ENCODE measurements at regions not wholly inside any gene's neighbourhood (a gene's known extent, or its start where the extent isn't known, plus 50 kb on each side); places are given as distances from the start of the nearest gene placed in this dataset.

DNA sequence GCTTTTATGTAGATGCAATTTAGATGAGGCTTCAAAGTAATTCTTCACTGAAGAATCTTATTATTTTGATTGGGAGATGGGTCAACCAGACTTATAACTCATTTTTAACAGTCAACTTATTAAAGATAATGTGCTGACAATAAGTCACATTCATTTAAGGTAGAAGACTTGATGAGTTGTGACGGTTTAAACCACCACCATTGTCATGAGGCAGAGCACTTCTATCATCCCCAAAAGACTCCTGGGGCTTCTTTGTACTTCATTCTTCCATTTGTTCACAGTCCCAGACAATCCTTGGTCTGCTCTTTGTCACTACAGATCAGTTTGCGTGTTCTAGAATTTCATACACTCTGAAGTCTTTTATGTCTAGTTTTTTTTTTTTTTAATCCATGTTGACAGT lies 346.1 kb downstream of the RASEF start:
- Histone ChIP-seq H3K9me3 (no peaks in the 10 kb centered on the region), H3K36me3 (ENCODE audit: low read depth, missing control alignments) (no peaks in the 10 kb centered on the region), H3K4me3 (no peak overlapping the region), H3K27me3 (no peaks in the 10 kb centered on the region), H3K4me1 (no peaks in the 10 kb centered on the region), H3K27ac (no peak overlapping the region)
- no peak for DNase-seq
- intact Hi-C loops (cut with DNase I; ENCODE audit: low total_unique reads) = no loop called here
- TF ChIP-seq POLR2A (IDR thresholded peaks at IDR 0.05) (no peak), CTCF (IDR thresholded peaks at IDR 0.05) (no peak)
- 90 to 96% methylated on average over 2 of the region's 2 CpGs for WGBS, 2 donors

- no peak overlapping the region for H3K4me3 ChIP-seq
- TF ChIP-seq POLR2A (IDR thresholded peaks at IDR 0.05) (no peak), CTCF (IDR thresholded peaks at IDR 0.05) (no peak)
- H3K36me3 ChIP-seq (ENCODE audit: low read depth, missing control alignments) = no peaks in the 10 kb centered on the region
- no peak overlapping the region for H3K27ac ChIP-seq
- intact Hi-C loops (cut with DNase I; ENCODE audit: low total_unique reads) = no loop called here
- DNase-seq = no peak
- H3K4me1 ChIP-seq = no peaks in the 10 kb centered on the region
- H3K9me3 ChIP-seq = no peaks in the 10 kb centered on the region
- WGBS, 2 donors = 50 to 62% methylated on average over 1 of the region's 1 CpG
- no peaks in the 10 kb centered on the region for H3K27me3 ChIP-seq
These were observed 342.4 kb downstream of the RASEF start for GRCh38 chr9:82720515-82720914.

- Histone ChIP-seq H3K36me3 (ENCODE audit: low read depth, missing control alignments) (no peaks in the 10 kb centered on the region), H3K9me3 (no peaks in the 10 kb centered on the region), H3K4me3 (no peak overlapping the region), H3K27ac (no peak overlapping the region), H3K27me3 (no peaks in the 10 kb centered on the region), H3K4me1 (no peaks in the 10 kb centered on the region)
- intact Hi-C loops (cut with DNase I; ENCODE audit: low total_unique reads) = no loop called here
- WGBS, 2 donors = 30 to 37% methylated on average over 1 of the region's 1 CpG
- no peak for DNase-seq
- TF ChIP-seq CTCF (IDR thresholded peaks at IDR 0.05) = no peak
- TF ChIP-seq POLR2A (IDR thresholded peaks at IDR 0.05) = no peak
These were observed 341.3 kb downstream of the RASEF start for GRCh38 chr9:82721593-82721992.

DNA sequence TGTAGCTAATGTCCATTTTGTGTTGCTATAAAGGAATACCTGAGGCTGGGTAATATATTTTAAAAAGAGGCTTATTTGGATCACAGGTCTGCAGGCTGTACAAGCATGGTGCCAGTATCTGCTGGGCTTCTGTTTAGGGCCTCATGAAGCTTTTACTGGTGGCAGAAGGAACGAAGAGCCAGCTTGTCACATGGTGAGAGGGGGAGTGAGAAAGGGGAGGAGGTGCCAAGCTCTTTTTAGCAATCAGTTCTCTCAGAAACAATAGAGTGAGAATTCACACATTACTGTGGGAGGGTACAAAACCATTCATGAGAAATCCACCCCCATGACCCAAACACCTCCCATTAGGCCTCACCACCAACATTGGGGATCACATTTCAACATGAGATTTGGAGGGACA lies 340.9 kb downstream of the RASEF start:
- H3K27me3 ChIP-seq = no peaks in the 10 kb centered on the region
- DNase-seq = no peak
- H3K9me3 ChIP-seq = no peaks in the 10 kb centered on the region
- no peaks in the 10 kb centered on the region for H3K36me3 ChIP-seq (ENCODE audit: low read depth, missing control alignments)
- H3K27ac ChIP-seq = no peak overlapping the region
- TF ChIP-seq POLR2A (IDR thresholded peaks at IDR 0.05) (no peak), CTCF (IDR thresholded peaks at IDR 0.05) (no peak)
- 69 to 78% methylated on average over 1 of the region's 1 CpG for WGBS, 2 donors
- H3K4me1 ChIP-seq = no peaks in the 10 kb centered on the region
- H3K4me3 ChIP-seq = no peak overlapping the region
- intact Hi-C loops (cut with DNase I; ENCODE audit: low total_unique reads) = no loop called here

DNA sequence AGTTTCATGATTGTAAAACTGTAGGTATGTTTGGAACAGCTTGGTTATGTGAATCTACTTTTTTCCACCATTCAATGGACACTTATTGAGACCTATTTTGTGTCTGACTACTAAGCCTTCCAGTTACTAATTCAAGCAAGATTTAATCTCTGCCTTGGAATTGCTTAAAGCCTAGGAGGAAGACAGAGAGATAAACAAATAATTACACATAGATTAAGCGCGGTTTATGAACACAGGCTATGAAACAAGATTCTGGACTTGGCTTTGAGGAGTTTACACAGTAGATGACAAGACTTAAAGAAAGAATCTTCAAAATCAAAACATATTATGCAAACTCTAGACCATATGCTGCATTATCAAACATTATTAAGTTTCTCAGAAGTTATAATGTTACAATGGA lies 340.4 kb downstream of the RASEF start:
- Histone ChIP-seq H3K4me3 (no peak overlapping the region), H3K27ac (no peak overlapping the region), H3K4me1 (no peaks in the 10 kb centered on the region), H3K9me3 (no peaks in the 10 kb centered on the region), H3K27me3 (no peaks in the 10 kb centered on the region), H3K36me3 (ENCODE audit: low read depth, missing control alignments) (no peaks in the 10 kb centered on the region)
- DNase-seq = no peak
- no peak for TF ChIP-seq POLR2A (IDR thresholded peaks at IDR 0.05)
- TF ChIP-seq CTCF (IDR thresholded peaks at IDR 0.05) = no peak
- 86 to 96% methylated on average over 2 of the region's 2 CpGs for WGBS, 2 donors
- intact Hi-C loops (cut with DNase I; ENCODE audit: low total_unique reads) = no loop called here

Data from testis (tissue), 2 donors.